22Rv1 (cell line): ENCODE measurements at regions not wholly inside any gene's neighbourhood (a gene's known extent, or its start where the extent isn't known, plus 50 kb on each side); places are given as distances from the start of the nearest gene placed in this dataset.

ENCODE experiments used
- CTCF ChIP-seq: fragments of 450-650 bp; IDR thresholded peaks from 2 replicates; pipeline ENCODE4 v1.5.1; 2017; ENCODE audit warnings: mild to moderate bottlenecking
- ZFX ChIP-seq: fragments of 450-650 bp; IDR thresholded peaks from 2 replicates; pipeline ENCODE4 v1.6.1; 2017; ENCODE audit warnings: antibody characterized with exemption, borderline replicate concordance

GRCh38 chr2:103525756-103526155, 763.9 kb downstream of the TMEM182 start:
- TF ChIP-seq CTCF: no peak
- no peak for TF ChIP-seq ZFX
